B cell (primary cell): ENCODE measurements at regions not wholly inside any gene's neighbourhood (a gene's known extent, or its start where the extent isn't known, plus 50 kb on each side); places are given as distances from the start of the nearest gene placed in this dataset.

Experiments
- ATAC-seq: fragments of 200-7000 bp; cut with Tn5 transposase; one replicate; pipeline ENCODE4 v1.10.0; 2021; ENCODE audit warnings: low read depth, mild to moderate bottlenecking, moderate number of reproducible peaks, moderate library complexity
- CTCF ChIA-PET: fragments of 350-600 bp; sonication (Branson Sonifier 250); formaldehyde crosslinking; loops from one replicate; lab custom pipeline; 2021; ENCODE audit warnings: antibody characterized with exemption, inconsistent platforms; lab: Charles Lee
- POLR2A ChIA-PET: fragments of 350-600 bp; sonication (Branson Sonifier 250); formaldehyde crosslinking; loops from one replicate; lab custom pipeline; 2021; ENCODE audit warnings: antibody characterized with exemption; lab: Charles Lee
- DNase-seq: peaks from one replicate; pipeline ENCODE4 v3.0.0; 2013
- H2AFZ ChIP-seq: 2 replicates; pipeline ENCODE4 v1.6.1; 2012; ENCODE audit warnings: mild to moderate bottlenecking, low read depth, low read length; ENCODE audit not compliant: insufficient read depth, poor library complexity, severe bottlenecking
- H3K27ac ChIP-seq, 2 donors: 1 replicate in 1 of 2; 2 replicates in 1 of 2; pipeline ENCODE4 v1.5.1; 2012 to 2013; ENCODE audit warnings: low read length in 2 of 2, mild to moderate bottlenecking in 2 of 2, moderate library complexity in 1 of 2
- H3K27me3 ChIP-seq, 4 experiments: fragments of 200-600 bp in 1 of 4; sonication (generic) in 1 of 4; replicated peaks in 1 of 4; 1 replicate in 2 of 4; 2 replicates in 2 of 4; pipeline versions ENCODE4 v1.6.1 to v1.7.0; 2013 to 2016; ENCODE audit warnings: low read length in 3 of 4, mild to moderate bottlenecking in 2 of 4, mixed read lengths in 1 of 4, moderate library complexity in 1 of 4; ENCODE audit not compliant: insufficient read depth in 4 of 4, control insufficient read depth in 3 of 4; ENCODE audit errors: control extremely low read depth in 1 of 4
- H3K36me3 ChIP-seq, 2 experiments: replicated peaks in 1 of 2; 1 replicate in 1 of 2; 2 replicates in 1 of 2; pipeline versions ENCODE4 v1.6.1 to v1.7.1; 2013; ENCODE audit warnings: low read length in 1 of 2; ENCODE audit not compliant: insufficient read depth in 2 of 2, control insufficient read depth in 1 of 2; ENCODE audit errors: control extremely low read depth in 1 of 2, extremely low read depth in 1 of 2
- H3K4me1 ChIP-seq, 2 donors: fragments of 200-600 bp in 1 of 2; sonication (generic) in 1 of 2; 1 replicate in 1 of 2; 2 replicates in 1 of 2; pipeline versions ENCODE4 v1.5.1 to v1.6.1; 2013 to 2017; ENCODE audit warnings: low read length in 2 of 2; ENCODE audit not compliant: control insufficient read depth in 2 of 2, insufficient read depth in 2 of 2
- H3K4me2 ChIP-seq: replicated peaks from 2 replicates; pipeline ENCODE3; 2012; ENCODE audit warnings: mild to moderate bottlenecking, low read depth, low read length; ENCODE audit not compliant: poor library complexity, severe bottlenecking
- H3K4me3 ChIP-seq, 5 experiments: fragments of 200-600 bp in 1 of 5; sonication (generic) in 1 of 5; 1 replicate in 3 of 5; 2 replicates in 2 of 5; pipeline versions ENCODE4 v1.5.1 to v1.7.0; 2011 to 2016; ENCODE audit warnings: low read length in 4 of 5, mild to moderate bottlenecking in 4 of 5, low read depth in 2 of 5, control low read depth in 1 of 5, moderate library complexity in 1 of 5; ENCODE audit not compliant: insufficient read depth in 1 of 5; ENCODE audit errors: control extremely low read depth in 1 of 5, extremely low read depth in 1 of 5
- H3K79me2 ChIP-seq: fragments of 200-600 bp; sonication (generic); one replicate; pipeline ENCODE4 v1.6.0; 2016; ENCODE audit warnings: low read length; ENCODE audit not compliant: control insufficient read depth, insufficient read depth
- H3K9ac ChIP-seq: fragments of 200-600 bp; sonication (generic); 2 replicates; pipeline ENCODE4 v1.6.1; 2017; ENCODE audit warnings: mild to moderate bottlenecking, low read length, moderate library complexity
- H3K9me3 ChIP-seq, 3 donors: one replicate each; pipeline versions ENCODE4 v1.6.1 to v1.7.1; 2013; ENCODE audit warnings: low read length in 2 of 3; ENCODE audit not compliant: control insufficient read depth in 2 of 3, insufficient read depth in 1 of 3; ENCODE audit errors: control extremely low read depth in 1 of 3
- H4K20me1 ChIP-seq: 2 replicates; pipeline ENCODE4 v1.6.0; 2012; ENCODE audit warnings: mild to moderate bottlenecking, low read length; ENCODE audit not compliant: insufficient read depth, control insufficient read depth, poor library complexity, severe bottlenecking
- H3K27ac Mint-ChIP-seq: one replicate; pipeline ENCODE4 v1.8.0; 2021; ENCODE audit warnings: mixed read lengths
- H3K27me3 Mint-ChIP-seq: one replicate; pipeline ENCODE4 v1.8.0; 2021; ENCODE audit warnings: mixed read lengths
- H3K4me1 Mint-ChIP-seq: one replicate; pipeline ENCODE4 v1.8.0; 2021; ENCODE audit warnings: mixed read lengths
- H3K4me3 Mint-ChIP-seq: one replicate; pipeline ENCODE4 v1.8.0; 2021; ENCODE audit warnings: mixed read lengths
- H3K9me3 Mint-ChIP-seq: one replicate; pipeline ENCODE4 v1.8.0; 2022; ENCODE audit warnings: mixed read lengths; ENCODE audit not compliant: insufficient read depth
- EZH2 ChIP-seq: IDR thresholded peaks from 2 replicates; pipeline ENCODE4 v1.6.1; 2012; ENCODE audit warnings: borderline replicate concordance, low read depth, mild to moderate bottlenecking, moderate library complexity, low read length; ENCODE audit not compliant: insufficient read depth, poor library complexity, severe bottlenecking
- WGBS: methylation state at CpG from one replicate; pipeline ENCODE4 v1.1.5; 2013; ENCODE audit warnings: missing lambda C conversion rate; ENCODE audit not compliant: insufficient coverage; 5-methylcytosine and 5-hydroxymethylcytosine counted together
- intact Hi-C: fragments of 100-400 bp; cut with micrococcal nuclease; formaldehyde crosslinking; loops from one replicate; pipeline ENCODE4 v1.10.0; 2022
- TF ChIP-seq, protein P1 (sequence below): fragments of 200-600 bp; IDR thresholded peaks from one replicate; pipeline ENCODE4 v1.8.0; 2022; ENCODE audit warnings: antibody characterized with exemption, mild to moderate bottlenecking

DNA sequence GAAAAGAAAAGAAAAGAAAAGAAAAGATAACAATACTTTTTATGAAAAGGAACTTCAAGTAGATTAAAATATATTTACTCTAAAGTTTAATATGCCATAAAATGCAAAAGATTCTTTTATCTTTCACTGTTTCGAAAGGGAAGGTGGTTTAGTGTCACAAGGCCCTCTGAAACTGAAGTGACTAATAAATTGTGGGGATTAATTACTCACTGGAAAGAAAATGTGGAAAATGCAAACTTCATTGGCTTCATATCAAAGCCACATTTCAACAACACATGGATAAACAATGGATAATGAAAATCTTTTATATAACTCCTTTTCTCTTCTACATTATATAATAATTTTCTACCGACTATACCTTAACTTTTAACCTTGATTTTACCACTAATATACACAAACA is 320.5 kb upstream of the RSPO3 start:
- no CpG with 5 or more reads among the region's 2 CpGs for WGBS

DNA sequence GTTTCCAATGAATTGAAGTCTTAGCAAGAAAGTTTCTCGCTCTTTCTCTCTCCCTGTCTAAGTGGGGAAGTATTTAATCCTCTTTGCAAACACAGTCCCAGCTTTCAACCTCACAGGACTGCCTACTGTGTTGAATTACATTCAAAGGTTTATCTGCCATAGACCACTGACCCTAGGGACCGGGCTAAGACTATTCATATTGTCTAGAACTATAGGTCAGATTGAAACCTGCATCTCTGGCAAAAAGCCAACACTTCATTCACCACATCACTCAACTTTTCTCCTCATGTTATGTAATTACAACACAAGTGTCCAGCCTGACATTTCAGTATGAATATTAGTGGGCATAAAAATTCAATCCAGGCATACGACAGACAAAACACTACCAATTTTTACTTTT is 314.7 kb upstream of the RSPO3 start:
- ChIA-PET CTCF (no interaction called here), POLR2A (no interaction called here)
- no peak for ATAC-seq
- no peak for DNase-seq
- Histone ChIP-seq H2AFZ (no peak overlapping the region), H3K9me3 (no peaks in the 10 kb centered on the region), H3K36me3 (no peaks in the 10 kb centered on the region), H3K27me3 (no peaks in the 10 kb centered on the region), H3K4me2 (no peak overlapping the region), H3K27ac (no peak overlapping the region), H4K20me1 (no peaks in the 10 kb centered on the region), H3K4me1 (no peaks in the 10 kb centered on the region), H3K4me3 (no peak overlapping the region), H3K9ac (no peak overlapping the region), H3K79me2 (no peaks in the 10 kb centered on the region)
- 33% methylated on average over 1 of the region's 3 CpGs for WGBS
- no peak for TF ChIP-seq EZH2
- TF ChIP-seq, protein P1, sequence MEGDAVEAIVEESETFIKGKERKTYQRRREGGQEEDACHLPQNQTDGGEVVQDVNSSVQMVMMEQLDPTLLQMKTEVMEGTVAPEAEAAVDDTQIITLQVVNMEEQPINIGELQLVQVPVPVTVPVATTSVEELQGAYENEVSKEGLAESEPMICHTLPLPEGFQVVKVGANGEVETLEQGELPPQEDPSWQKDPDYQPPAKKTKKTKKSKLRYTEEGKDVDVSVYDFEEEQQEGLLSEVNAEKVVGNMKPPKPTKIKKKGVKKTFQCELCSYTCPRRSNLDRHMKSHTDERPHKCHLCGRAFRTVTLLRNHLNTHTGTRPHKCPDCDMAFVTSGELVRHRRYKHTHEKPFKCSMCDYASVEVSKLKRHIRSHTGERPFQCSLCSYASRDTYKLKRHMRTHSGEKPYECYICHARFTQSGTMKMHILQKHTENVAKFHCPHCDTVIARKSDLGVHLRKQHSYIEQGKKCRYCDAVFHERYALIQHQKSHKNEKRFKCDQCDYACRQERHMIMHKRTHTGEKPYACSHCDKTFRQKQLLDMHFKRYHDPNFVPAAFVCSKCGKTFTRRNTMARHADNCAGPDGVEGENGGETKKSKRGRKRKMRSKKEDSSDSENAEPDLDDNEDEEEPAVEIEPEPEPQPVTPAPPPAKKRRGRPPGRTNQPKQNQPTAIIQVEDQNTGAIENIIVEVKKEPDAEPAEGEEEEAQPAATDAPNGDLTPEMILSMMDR: no peak
- Mint-ChIP-seq H3K4me3 (no peak overlapping the region), H3K27me3 (peaks cover 3% of the 10 kb centered on the region), H3K4me1 (no peaks in the 10 kb centered on the region), H3K9me3 (no peaks in the 10 kb centered on the region), H3K27ac (no peak overlapping the region)
- intact Hi-C loops: loop anchor here (10.0 kb wide), 1 partner anchor 731 kb away; no protein-coding TSS in a partner anchor

More for the DNA sequence above, 320.5 kb upstream of the RSPO3 start:
- no peaks in the 10 kb centered on the region for H3K9me3 Mint-ChIP-seq
- ChIA-PET POLR2A (no interaction called here), CTCF (no interaction called here)
- Histone ChIP-seq H3K4me2 (no peak overlapping the region), H4K20me1 (no peaks in the 10 kb centered on the region), H3K79me2 (no peaks in the 10 kb centered on the region), H3K36me3 (no peaks in the 10 kb centered on the region), H3K9ac (no peak overlapping the region), H3K4me3 (no peak overlapping the region), H3K9me3 (no peaks in the 10 kb centered on the region), H3K27me3 (no peaks in the 10 kb centered on the region), H3K27ac (no peak overlapping the region), H3K4me1 (no peaks in the 10 kb centered on the region), H2AFZ (no peak overlapping the region)
- ATAC-seq (no peak), DNase-seq (no peak)
- intact Hi-C loops: no loop called here
- H3K4me1 Mint-ChIP-seq: no peaks in the 10 kb centered on the region
- no peak overlapping the region for H3K4me3 Mint-ChIP-seq
- peaks cover 6% of the 10 kb centered on the region for H3K27me3 Mint-ChIP-seq
- TF ChIP-seq, protein P1: no peak
- no peak for TF ChIP-seq EZH2
- H3K27ac Mint-ChIP-seq: no peak overlapping the region
